Parathyroid adenoma (tissue), 2 donors: ENCODE measurements at regions not wholly inside any gene's neighbourhood (a gene's known extent, or its start where the extent isn't known, plus 50 kb on each side); places are given as distances from the start of the nearest gene placed in this dataset.

ENCODE experiments used
- H2AFZ ChIP-seq: fragments of 300-600 bp; sonication (generic); one replicate; pipeline ENCODE4 v1.7.0; 2017; ENCODE audit warnings: antibody characterized with exemption, mild to moderate bottlenecking
- H3K27ac ChIP-seq: fragments of 300-600 bp; sonication (generic); one replicate; pipeline ENCODE4 v1.7.0; 2017
- H3K27me3 ChIP-seq: fragments of 300-600 bp; sonication (generic); one replicate; pipeline ENCODE4 v1.7.0; 2017; ENCODE audit warnings: low read length; ENCODE audit not compliant: control insufficient read depth, insufficient read depth
- H3K36me3 ChIP-seq: fragments of 300-600 bp; sonication (generic); one replicate; pipeline ENCODE4 v1.7.0; 2017; ENCODE audit warnings: low read length; ENCODE audit not compliant: control insufficient read depth, insufficient read depth
- H3K4me1 ChIP-seq: fragments of 300-600 bp; sonication (generic); one replicate; pipeline ENCODE4 v1.7.0; 2017; ENCODE audit warnings: control low read depth
- H3K4me2 ChIP-seq: fragments of 300-600 bp; sonication (generic); one replicate; pipeline ENCODE4 v1.7.0; 2017; ENCODE audit warnings: low read length
- H3K4me3 ChIP-seq: fragments of 300-600 bp; sonication (generic); one replicate; pipeline ENCODE4 v1.7.0; 2017; ENCODE audit warnings: low read depth, low read length
- H3K79me2 ChIP-seq: fragments of 300-600 bp; sonication (generic); one replicate; pipeline ENCODE4 v1.7.0; 2017; ENCODE audit warnings: control low read depth
- H3K9ac ChIP-seq: fragments of 300-600 bp; sonication (generic); one replicate; pipeline ENCODE4 v1.7.0; 2017; ENCODE audit warnings: mild to moderate bottlenecking
- H3K9me3 ChIP-seq: fragments of 300-600 bp; sonication (generic); one replicate; pipeline ENCODE4 v1.7.0; 2017; ENCODE audit warnings: low read length; ENCODE audit not compliant: control insufficient read depth
- CTCF ChIP-seq: fragments of 300-600 bp; sonication (generic); IDR thresholded peaks from one replicate; pipeline ENCODE4 v1.7.0; 2017; ENCODE audit warnings: antibody characterized with exemption, mild to moderate bottlenecking
- donor health status: primary hyperparathyroidism.

DNA sequence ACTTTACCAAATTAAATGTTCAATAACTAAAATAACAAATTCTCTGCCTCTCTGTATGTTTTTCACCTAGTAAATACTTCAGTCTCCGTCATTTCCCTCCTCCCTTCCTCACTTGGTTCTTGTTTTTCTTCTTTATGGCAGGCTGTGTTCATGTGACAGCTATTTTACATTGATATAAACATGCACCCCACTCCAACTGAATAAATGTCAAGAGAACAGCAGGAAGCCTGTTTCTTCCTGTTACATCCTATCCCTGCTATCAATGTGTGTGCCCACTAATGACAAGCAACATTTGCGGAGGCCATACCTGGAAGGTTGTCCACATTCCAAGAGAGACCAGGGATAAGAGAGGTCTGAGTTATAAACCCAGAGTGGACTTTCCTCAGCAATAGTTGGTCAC is 145.2 kb upstream of the MAST4 start:
- no peak overlapping the region for H3K4me3 ChIP-seq
- H3K9me3 ChIP-seq: no peaks in the 10 kb centered on the region
- no peaks in the 10 kb centered on the region for H3K4me1 ChIP-seq
- H3K9ac ChIP-seq: no peak overlapping the region
- TF ChIP-seq CTCF: no peak
- H3K27me3 ChIP-seq: no peaks in the 10 kb centered on the region
- no peak overlapping the region for H2AFZ ChIP-seq
- H3K36me3 ChIP-seq: no peaks in the 10 kb centered on the region
- no peak overlapping the region for H3K27ac ChIP-seq
- H3K4me2 ChIP-seq: no peak overlapping the region
- H3K79me2 ChIP-seq: no peaks in the 10 kb centered on the region

DNA sequence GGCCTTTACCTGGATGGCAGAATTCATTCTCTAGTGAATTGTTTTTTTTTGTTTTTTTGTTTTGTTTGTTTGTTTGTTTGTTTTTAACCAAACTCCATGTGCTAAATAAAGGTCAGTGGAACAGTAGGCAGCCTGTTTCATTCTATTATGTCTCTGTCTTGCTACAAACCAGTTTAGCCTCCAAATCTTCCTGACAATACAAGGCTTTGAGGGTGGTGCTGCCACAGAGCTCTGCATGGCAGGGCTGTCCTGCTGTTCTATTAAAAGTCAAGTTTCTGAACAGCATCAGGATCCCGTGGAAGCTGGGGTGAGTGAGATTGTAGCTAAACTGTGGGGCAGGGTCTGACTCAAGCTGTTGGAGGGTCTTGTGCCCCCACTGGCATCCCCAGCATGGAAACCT is 144.1 kb upstream of the MAST4 start:
- no peaks in the 10 kb centered on the region for H3K79me2 ChIP-seq
- H3K27ac ChIP-seq: no peak overlapping the region
- H3K4me2 ChIP-seq: no peak overlapping the region
- no peaks in the 10 kb centered on the region for H3K27me3 ChIP-seq
- no peak for TF ChIP-seq CTCF
- H3K4me1 ChIP-seq: no peaks in the 10 kb centered on the region
- no peak overlapping the region for H3K4me3 ChIP-seq
- H3K9me3 ChIP-seq: no peaks in the 10 kb centered on the region
- H3K36me3 ChIP-seq: no peaks in the 10 kb centered on the region
- H3K9ac ChIP-seq: no peak overlapping the region
- no peak overlapping the region for H2AFZ ChIP-seq

GRCh38 chr5:66454186-66455078 is 141.8 kb upstream of the MAST4 start:
- H3K79me2 ChIP-seq: no peaks in the 10 kb centered on the region

GRCh38 chr5:66459728-66460127 is 136.5 kb upstream of the MAST4 start:
- H3K4me2 ChIP-seq: no peak overlapping the region
- H3K36me3 ChIP-seq: no peaks in the 10 kb centered on the region
- no peak overlapping the region for H3K4me3 ChIP-seq
- no peaks in the 10 kb centered on the region for H3K9me3 ChIP-seq
- no peaks in the 10 kb centered on the region for H3K79me2 ChIP-seq
- H2AFZ ChIP-seq: no peak overlapping the region
- H3K4me1 ChIP-seq: no peaks in the 10 kb centered on the region
- no peak overlapping the region for H3K27ac ChIP-seq
- no peaks in the 10 kb centered on the region for H3K27me3 ChIP-seq
- no peak overlapping the region for H3K9ac ChIP-seq
- no peak for TF ChIP-seq CTCF

More at GRCh38 chr5:66454186-66455078, 141.8 kb upstream of the MAST4 start:
- H3K4me1 ChIP-seq: no peaks in the 10 kb centered on the region
- H2AFZ ChIP-seq: no peak overlapping the region
- no peaks in the 10 kb centered on the region for H3K27me3 ChIP-seq
- no peak overlapping the region for H3K9ac ChIP-seq
- no peak overlapping the region for H3K27ac ChIP-seq
- no peaks in the 10 kb centered on the region for H3K9me3 ChIP-seq
- H3K36me3 ChIP-seq: no peaks in the 10 kb centered on the region
- H3K4me3 ChIP-seq: no peak overlapping the region
- no peak for TF ChIP-seq CTCF
- no peak overlapping the region for H3K4me2 ChIP-seq

DNA sequence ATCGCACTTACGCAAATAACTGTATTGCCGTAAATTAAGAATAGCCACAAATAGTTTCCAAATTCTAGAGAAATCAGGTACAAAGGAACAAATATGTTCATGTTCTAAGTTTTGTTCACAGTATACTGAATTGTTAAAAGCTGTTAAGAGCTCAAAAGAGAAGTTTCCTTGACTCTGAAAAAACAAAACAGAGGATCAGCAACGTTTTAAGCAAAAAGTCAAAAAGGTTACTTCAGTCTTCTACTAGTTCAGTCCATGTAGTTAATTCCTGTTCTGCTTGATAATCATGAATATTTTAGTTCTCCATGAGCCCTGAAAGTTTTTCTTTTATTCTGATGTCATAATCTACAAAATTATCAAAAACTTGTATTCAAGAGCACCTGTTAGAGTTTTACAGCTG is 128.6 kb upstream of the MAST4 start:
- Histone ChIP-seq H2AFZ (no peak overlapping the region), H3K4me2 (no peak overlapping the region), H3K9me3 (no peaks in the 10 kb centered on the region), H3K4me1 (no peaks in the 10 kb centered on the region), H3K27me3 (no peaks in the 10 kb centered on the region), H3K79me2 (no peaks in the 10 kb centered on the region), H3K27ac (no peak overlapping the region), H3K9ac (no peak overlapping the region), H3K4me3 (no peak overlapping the region), H3K36me3 (no peaks in the 10 kb centered on the region)
- no peak for TF ChIP-seq CTCF
